GM18907 (cell line): ENCODE measurements at regions not wholly inside any gene's neighbourhood (a gene's known extent, or its start where the extent isn't known, plus 50 kb on each side); places are given as distances from the start of the nearest gene placed in this dataset.

Source experiments
- ATAC-seq: cut with Tn5 transposase; IDR thresholded peaks from one replicate; pipeline ENCODE4 v1.9.1; 2021; ENCODE audit warnings: mild to moderate bottlenecking, moderate library complexity; ENCODE audit not compliant: unreplicated experiment

GRCh38 chr14:100399052-100399849, 76.1 kb downstream of the SLC25A47 start:
- ATAC-seq: no peak

GRCh38 chr14:100400115-100400514, 77.0 kb downstream of the SLC25A47 start:
- no peak for ATAC-seq

GRCh38 chr14:100401031-100401692, 78.0 kb downstream of the SLC25A47 start:
- no peak for ATAC-seq

GRCh38 chr14:100401792-100402191, 78.7 kb downstream of the SLC25A47 start:
- ATAC-seq: no peak

- no peak for ATAC-seq
Measured at GRCh38 chr14:100402631-100403030, 79.5 kb downstream of the SLC25A47 start.

- no peak for ATAC-seq
Measured at GRCh38 chr14:100403105-100403504, 80.0 kb downstream of the SLC25A47 start.

- ATAC-seq: no peak
Measured at GRCh38 chr14:100403802-100404365, 80.7 kb downstream of the SLC25A47 start.

GRCh38 chr14:100404419-100404818, 81.3 kb downstream of the SLC25A47 start:
- no peak for ATAC-seq

GRCh38 chr14:100405760-100406455, 82.8 kb downstream of the SLC25A47 start:
- ATAC-seq: no peak

- no peak for ATAC-seq
Measured at GRCh38 chr14:100406505-100407131, 83.5 kb downstream of the SLC25A47 start.

GRCh38 chr14:100407376-100408102, 84.4 kb downstream of the SLC25A47 start:
- no peak for ATAC-seq

GRCh38 chr14:100408350-100409002, 85.3 kb downstream of the SLC25A47 start:
- ATAC-seq: no peak

- no peak for ATAC-seq
Measured at GRCh38 chr14:100409003-100409360, 85.8 kb downstream of the SLC25A47 start.

GRCh38 chr14:100409651-100410050, 86.5 kb downstream of the SLC25A47 start:
- ATAC-seq: no peak

GRCh38 chr14:100410056-100410565, 87.0 kb downstream of the SLC25A47 start:
- ATAC-seq: no peak

GRCh38 chr14:100413699-100414098, 90.6 kb downstream of the SLC25A47 start:
- no peak for ATAC-seq

- no peak for ATAC-seq
Measured at GRCh38 chr14:100415226-100415625, 92.1 kb downstream of the SLC25A47 start.

GRCh38 chr14:100416081-100416680, 93.0 kb downstream of the SLC25A47 start:
- no peak for ATAC-seq
